Fibroblast of the conjunctiva (primary cell): ENCODE measurements at regions not wholly inside any gene's neighbourhood (a gene's known extent, or its start where the extent isn't known, plus 50 kb on each side); places are given as distances from the start of the nearest gene placed in this dataset.
"Not testable (repeated sequence)": the region's sequence is repeated elsewhere in the genome, so short reads cannot be mapped to it uniquely, and the experiment has no call there.

Experiments
- DNase-seq: peaks from one replicate; pipeline ENCODE4 v3.0.0-alpha.2; 2010; ENCODE audit warnings: low read depth

- DNase-seq = not testable (repeated sequence)
Observed at GRCh38 chr10:15921423-15921945, 61.2 kb upstream of the MINDY3 start.

- no peak for DNase-seq
Observed at GRCh38 chr10:15931376-15931775, 71.1 kb upstream of the MINDY3 start.

GRCh38 chr10:15939543-15939942 lies 79.2 kb upstream of the MINDY3 start:
- DNase-seq = not testable (repeated sequence)

- no peak for DNase-seq
Observed at GRCh38 chr10:15943426-15943825, 83.1 kb upstream of the MINDY3 start.

GRCh38 chr10:15954188-15954587 lies 93.9 kb upstream of the MINDY3 start:
- DNase-seq = no peak

- DNase-seq = no peak
Observed at GRCh38 chr10:15960277-15960676, 100.0 kb upstream of the MINDY3 start.

- DNase-seq = not testable (repeated sequence)
Observed at GRCh38 chr10:15972736-15973135, 112.4 kb upstream of the MINDY3 start.

GRCh38 chr10:15985690-15986089 lies 125.4 kb upstream of the MINDY3 start:
- no peak for DNase-seq

- DNase-seq = no peak
Observed at GRCh38 chr10:15990535-15991129, 130.3 kb upstream of the MINDY3 start.

- no peak for DNase-seq
Observed at GRCh38 chr10:15997313-15997712, 137.0 kb upstream of the MINDY3 start.

GRCh38 chr10:16001581-16001980 lies 141.3 kb upstream of the MINDY3 start:
- no peak for DNase-seq

GRCh38 chr10:16009785-16010184 lies 149.5 kb upstream of the MINDY3 start:
- DNase-seq = no peak

- DNase-seq = no peak
Observed at GRCh38 chr10:16011548-16011947, 151.2 kb upstream of the MINDY3 start.

GRCh38 chr10:16014469-16014868 lies 154.2 kb upstream of the MINDY3 start:
- DNase-seq = no peak

GRCh38 chr10:16016688-16017087 lies 156.4 kb upstream of the MINDY3 start:
- DNase-seq = no peak

GRCh38 chr10:16020836-16021235 lies 160.5 kb upstream of the MINDY3 start:
- no peak for DNase-seq

GRCh38 chr10:16026832-16027231 lies 166.5 kb upstream of the MINDY3 start:
- DNase-seq = not testable (repeated sequence)

- DNase-seq = no peak
Observed at GRCh38 chr10:16030562-16030961, 170.3 kb upstream of the MINDY3 start.

- no peak for DNase-seq
Observed at GRCh38 chr10:16049050-16049449, 188.7 kb upstream of the MINDY3 start.

GRCh38 chr10:16049782-16050181 lies 189.5 kb upstream of the MINDY3 start:
- no peak for DNase-seq

GRCh38 chr10:16063350-16063749 lies 203.0 kb upstream of the MINDY3 start:
- no peak for DNase-seq

- DNase-seq = not testable (repeated sequence)
Observed at GRCh38 chr10:16083551-16083950, 223.2 kb upstream of the MINDY3 start.

- DNase-seq = no peak
Observed at GRCh38 chr10:16105082-16105481, 244.8 kb upstream of the MINDY3 start.
